ENCODE measurements at regions not wholly inside any gene's neighbourhood (a gene's known extent, or its start where the extent isn't known, plus 50 kb on each side); places are given as distances from the start of the nearest gene placed in this dataset.

DNA sequence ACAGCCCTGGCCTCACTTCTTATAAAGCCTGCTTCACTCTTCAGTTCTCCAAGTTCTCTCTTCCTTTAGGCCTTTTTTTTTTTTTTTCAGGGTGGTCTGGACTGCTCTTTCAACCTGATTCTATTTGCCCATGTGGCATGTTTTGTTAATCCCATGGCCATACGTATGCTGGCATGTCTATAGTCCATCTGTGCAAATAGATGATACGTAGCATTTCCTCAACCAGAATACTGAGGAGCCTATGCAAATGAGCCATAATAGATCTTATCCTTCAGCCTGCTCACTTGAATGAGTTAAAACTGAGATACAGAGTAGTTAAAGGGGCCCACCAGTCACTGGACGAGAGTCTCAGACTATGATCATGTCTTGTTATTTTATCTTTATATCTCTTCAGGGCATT, 265.2 kb upstream of the CXCR4 start (continued):
- TF ChIP-seq ZNF687 (IDR thresholded peaks at IDR 0.05) (no peak), SUZ12 (IDR thresholded peaks at IDR 0.05; ENCODE audit: unreplicated experiment) (no peak)

DNA sequence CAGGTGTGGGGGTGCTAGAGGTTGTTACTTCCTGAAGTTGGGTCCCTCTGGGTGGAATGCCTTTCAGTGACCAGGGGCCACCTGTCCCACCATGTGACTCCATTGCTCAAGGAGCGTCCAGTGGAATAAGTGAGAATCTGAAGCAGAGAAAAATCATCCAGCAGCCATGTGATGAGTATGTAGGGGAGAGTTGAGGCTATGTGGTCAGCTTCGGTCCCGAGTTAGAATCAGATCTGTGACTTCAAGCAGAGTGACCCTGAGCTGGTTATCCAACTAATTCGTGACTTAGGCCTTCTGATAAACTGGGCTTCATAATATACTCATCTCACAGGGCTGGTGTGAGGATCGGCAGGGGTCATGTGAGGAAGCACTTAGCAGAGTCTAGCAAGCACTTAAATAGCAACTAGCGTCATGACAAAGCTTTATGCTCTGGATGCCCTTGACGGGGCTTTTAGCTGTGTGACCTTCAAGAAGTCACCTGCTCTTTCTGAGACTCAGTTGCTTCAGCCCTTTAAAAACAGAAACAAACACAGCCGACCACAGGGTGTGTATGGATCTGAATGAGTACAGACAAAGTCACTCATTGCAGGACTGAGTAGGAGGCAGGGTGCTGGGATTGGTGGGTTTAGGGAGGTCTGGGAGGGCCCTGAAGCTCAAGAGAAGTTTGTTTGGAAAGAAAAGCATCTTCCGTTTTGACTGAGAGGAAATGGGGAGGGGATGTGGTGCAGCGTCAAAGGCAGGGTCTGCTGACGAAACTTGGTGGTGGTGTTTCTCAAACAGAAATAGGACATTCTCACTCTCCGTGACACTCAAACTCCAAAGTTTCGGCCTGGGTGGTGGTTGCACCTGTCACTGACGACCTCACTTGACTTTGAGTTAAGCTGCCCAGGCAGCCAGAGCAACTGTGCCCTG, 264.0 kb upstream of the CXCR4 start:
- in situ Hi-C loops (cut with MboI), result loop anchor here (5.0 to 25.0 kb wide), 3 partner anchors 250 to 1395 kb away; no protein-coding TSS in a partner anchor
- H2AFZ ChIP-seq (ENCODE audit: control insufficient read depth, low read depth, low read length), result peak overlapping the region; percentile 43
- H3K4me2 ChIP-seq (ENCODE audit: control insufficient read depth, insufficient read depth), result peak overlapping the region; percentile 76
- no peaks in the 10 kb centered on the region for H3K27me3 ChIP-seq (replicated peaks in 1 of 2; ENCODE audit: control insufficient read depth in 2 of 2, insufficient read depth in 2 of 2, low read length in 1 of 2)
- no peaks in the 10 kb centered on the region for H3K9me3 ChIP-seq (replicated peaks; ENCODE audit: control insufficient read depth, insufficient read depth, low read length)
- FAIRE-seq (peak; percentile 75), DNase-seq (ENCODE audit: low read depth, low spot score) (peak; percentile 85), ATAC-seq (peak; percentile 83)
- H3K9ac ChIP-seq (ENCODE audit: control insufficient read depth, insufficient read depth, low read length), result peak overlapping the region; percentile 1; the same call in 1 of the 2 replicates
- peaks cover 31% of the 10 kb centered on the region for H3K4me1 ChIP-seq (ENCODE audit: control insufficient read depth, insufficient read depth, low read length)
- ChIA-PET CTCF (interaction anchor here (0.6 to 13.1 kb wide), 22 partner anchors 97 to 586 kb away, joined by 3 to 378 read pairs (median 4); partner anchors contain the start of gene DARS1), RAD21 (ENCODE audit: unreplicated experiment) (interaction anchor here (0.7 to 11.9 kb wide), 38 partner anchors 8 to 851 kb away, joined by 3 to 254 read pairs (median 4); partner anchors contain the start of genes DARS1, R3HDM1 and ZRANB3), POLR2A (interaction anchor here (0.5 to 2.4 kb wide), 8 partner anchors 128 to 468 kb away, joined by 3 to 8 read pairs (median 5); no protein-coding TSS in a partner anchor), SMC1A (ENCODE audit: uncharacterized antibody, unreplicated experiment) (interaction anchor here (0.5 to 13.2 kb wide), 49 partner anchors 8 to 682 kb away, joined by 3 to 348 read pairs (median 5); no protein-coding TSS in a partner anchor)
- no peaks in the 10 kb centered on the region for H3K36me3 ChIP-seq (ENCODE audit: control insufficient read depth in 2 of 2, insufficient read depth in 2 of 2, low read length in 1 of 2)
- H3K79me2 ChIP-seq (ENCODE audit: control insufficient read depth, insufficient read depth, low read length), result no peaks in the 10 kb centered on the region
- H3K4me3 ChIP-seq, result no peak overlapping the region
- WGBS (ENCODE audit: insufficient coverage, insufficient replicate concordance, low lambda C conversion rate, missing lambda C conversion rate), result 9% methylated on average over 14 of the region's 14 CpGs
- peak overlapping the region; percentile 45 for H3K27ac ChIP-seq (ENCODE audit: control insufficient read depth, insufficient read depth)
- TSS peak; percentile 98 for BruUV-seq (replicated peaks)
- no peaks in the 10 kb centered on the region for H4K20me1 ChIP-seq (ENCODE audit: control insufficient read depth, insufficient read depth)
- intact Hi-C loops (cut with micrococcal nuclease; ENCODE audit: unreplicated experiment), result loop anchor here (1.0 to 2.0 kb wide), 4 partner anchors 55 to 561 kb away; partner anchors contain the start of gene DARS1
- TF ChIP-seq SIN3A (IDR thresholded peaks at IDR 0.05; ENCODE audit: low read depth, low read length), result no peak
- 0 out of 2 replicates have a peak, but pooled peaks have one; percentile 15 for TF ChIP-seq YY1 (IDR thresholded peaks at IDR 0.05; ENCODE audit: low read depth, low read length)
- no peak for TF ChIP-seq SMAD5 (IDR thresholded peaks at IDR 0.05; ENCODE audit: low read depth)
- no peak for TF ChIP-seq POLR2AphosphoS5 (IDR thresholded peaks at IDR 0.05; ENCODE audit: low read length)
- no peak for TF ChIP-seq TAF1 (IDR thresholded peaks at IDR 0.05; ENCODE audit: borderline replicate concordance, low read depth, low read length)
- TF ChIP-seq BCL11A (IDR thresholded peaks at IDR 0.05; ENCODE audit: low read depth, low read length), result peak; percentile 71
- no peak for TF ChIP-seq NFYA (IDR thresholded peaks at IDR 0.05; ENCODE audit: borderline replicate concordance, low read depth, low read length)
- no peak for TF ChIP-seq RB1 (IDR thresholded peaks at IDR 0.05; ENCODE audit: borderline replicate concordance)
- TF ChIP-seq RAD51 (IDR thresholded peaks at IDR 0.05), result no peak; the same call in 1 of the 2 replicates
- no peak for TF ChIP-seq BRCA1 (IDR thresholded peaks at IDR 0.05; ENCODE audit: low read depth, low read length)

Data from GM12878 (cell line).